Natural killer cell treated with Interleukin-12 subunit alpha and Interleukin-12 subunit beta and Interleukin-15 and Interleukin-18, amount 100 ng/mL, for 72 hours (primary cell): ENCODE measurements at regions not wholly inside any gene's neighbourhood (a gene's known extent, or its start where the extent isn't known, plus 50 kb on each side); places are given as distances from the start of the nearest gene placed in this dataset.

ENCODE experiments used
- ATAC-seq, 2 donors: fragments of 150-1000 bp; cut with Tn5 transposase in 1 of 2; sonication (Bioruptor Pico), chemical (Tn5 transposase) in 1 of 2; 2 replicates each; pipeline ENCODE4 v1.10.0; 2021
- DNase-seq: peaks from one replicate; pipeline ENCODE4 v3.0.0; 2022; ENCODE audit warnings: low spot score
- H3K27ac Mint-ChIP-seq, 2 donors: 1 replicate in 1 of 2; 2 replicates in 1 of 2; pipeline ENCODE4 v1.8.0; 2022; ENCODE audit warnings: mixed read lengths in 2 of 2, mild to moderate bottlenecking in 1 of 2, moderate library complexity in 1 of 2
- H3K27me3 Mint-ChIP-seq, 2 donors: 1 replicate in 1 of 2; 2 replicates in 1 of 2; pipeline ENCODE4 v1.8.0; 2022; ENCODE audit warnings: mixed read lengths in 2 of 2
- H3K36me3 Mint-ChIP-seq: one replicate; pipeline ENCODE4 v1.8.0; 2022; ENCODE audit warnings: mixed read lengths
- H3K4me1 Mint-ChIP-seq, 2 donors: 1 replicate in 1 of 2; 2 replicates in 1 of 2; pipeline ENCODE4 v1.8.0; 2022; ENCODE audit warnings: low read depth in 2 of 2, mixed read lengths in 2 of 2, mild to moderate bottlenecking in 1 of 2
- H3K4me3 Mint-ChIP-seq: one replicate; pipeline ENCODE4 v1.8.0; 2022; ENCODE audit warnings: mixed read lengths
- H3K9me3 Mint-ChIP-seq: 2 replicates; pipeline ENCODE4 v1.8.0; 2022; ENCODE audit warnings: mixed read lengths

DNA sequence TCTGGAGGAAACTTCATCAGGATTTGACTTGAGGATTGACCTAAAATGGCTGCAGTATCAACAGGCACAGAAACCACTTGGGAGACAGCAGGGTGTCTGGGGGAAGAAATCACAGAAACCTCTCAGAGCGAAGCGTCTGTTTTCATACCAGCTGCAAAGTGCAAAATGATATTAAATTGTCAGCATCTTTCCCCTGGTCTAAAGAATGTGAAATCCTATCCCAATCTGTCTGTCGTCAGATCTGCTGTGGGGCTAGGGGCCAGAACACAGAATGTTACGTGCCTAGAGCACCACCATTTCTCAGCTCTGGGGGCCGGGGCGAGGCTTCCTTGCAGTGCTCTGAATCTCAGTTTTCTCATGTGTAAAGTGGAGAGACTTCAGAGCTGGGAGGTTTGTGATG, 54.1 kb upstream of the MYCN start:
- ATAC-seq (no peak), DNase-seq (no peak)
- H3K9me3 Mint-ChIP-seq: no peaks in the 10 kb centered on the region
- no peaks in the 10 kb centered on the region for H3K36me3 Mint-ChIP-seq
- no peaks in the 10 kb centered on the region for H3K27me3 Mint-ChIP-seq
- H3K4me3 Mint-ChIP-seq: no peak overlapping the region
- no peak overlapping the region for H3K27ac Mint-ChIP-seq
- no peaks in the 10 kb centered on the region for H3K4me1 Mint-ChIP-seq

DNA sequence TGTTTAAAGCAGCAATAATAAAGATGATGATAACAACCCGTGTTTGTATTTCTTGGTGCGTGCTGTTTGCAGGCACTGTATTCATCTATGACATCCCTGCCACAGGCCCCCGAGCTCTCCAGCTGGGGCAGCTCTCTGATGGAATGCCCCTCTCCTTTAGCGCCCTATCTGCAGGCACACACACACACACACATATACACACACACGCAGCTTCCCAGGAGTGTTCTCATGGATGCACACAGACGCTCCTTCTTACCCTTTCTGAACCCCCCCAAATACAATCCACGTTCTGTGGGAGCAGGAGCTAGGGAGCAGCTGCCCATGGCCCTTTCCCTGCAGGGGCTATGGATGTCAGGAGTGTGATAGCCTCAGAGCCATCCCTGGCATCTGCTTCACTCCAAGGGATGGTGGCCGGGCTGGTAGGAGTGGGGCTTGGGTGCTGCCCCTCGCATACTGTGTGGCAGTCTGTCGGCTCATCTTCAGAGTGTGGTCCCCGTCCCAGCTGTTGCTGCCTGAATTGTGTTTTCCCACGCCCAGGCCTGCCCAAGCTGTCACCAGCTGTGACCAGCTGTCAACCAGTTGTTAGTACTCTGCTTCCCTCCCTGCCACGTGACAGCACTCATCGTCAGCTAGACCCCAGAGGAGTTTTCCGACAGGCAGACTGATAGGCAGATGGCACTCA, 50.8 kb upstream of the MYCN start:
- no peak overlapping the region for H3K27ac Mint-ChIP-seq
- no peak overlapping the region for H3K4me3 Mint-ChIP-seq
- H3K27me3 Mint-ChIP-seq: no peaks in the 10 kb centered on the region
- DNase-seq (no peak), ATAC-seq (no peak)
- H3K36me3 Mint-ChIP-seq: no peaks in the 10 kb centered on the region
- H3K4me1 Mint-ChIP-seq: no peaks in the 10 kb centered on the region
- no peaks in the 10 kb centered on the region for H3K9me3 Mint-ChIP-seq

- Mint-ChIP-seq H3K4me3 (no peak overlapping the region), H3K27ac (no peak overlapping the region), H3K9me3 (no peaks in the 10 kb centered on the region), H3K36me3 (no peaks in the 10 kb centered on the region), H3K27me3 (no peaks in the 10 kb centered on the region), H3K4me1 (no peaks in the 10 kb centered on the region)
- ATAC-seq: no peak
- DNase-seq: no peak
Measured at GRCh38 chr2:15890124-15890754, 50.1 kb upstream of the MYCN start.
